GM12874 (cell line): ENCODE measurements at regions not wholly inside any gene's neighbourhood (a gene's known extent, or its start where the extent isn't known, plus 50 kb on each side); places are given as distances from the start of the nearest gene placed in this dataset.

Experiments used
- TF ChIP-seq, protein P1 (sequence below): IDR thresholded peaks from 2 replicates; pipeline ENCODE4 v1.5.1; 2011; ENCODE audit warnings: low read depth, mild to moderate bottlenecking, control low read depth, low read length, moderate library complexity; ENCODE audit not compliant: insufficient read depth

DNA sequence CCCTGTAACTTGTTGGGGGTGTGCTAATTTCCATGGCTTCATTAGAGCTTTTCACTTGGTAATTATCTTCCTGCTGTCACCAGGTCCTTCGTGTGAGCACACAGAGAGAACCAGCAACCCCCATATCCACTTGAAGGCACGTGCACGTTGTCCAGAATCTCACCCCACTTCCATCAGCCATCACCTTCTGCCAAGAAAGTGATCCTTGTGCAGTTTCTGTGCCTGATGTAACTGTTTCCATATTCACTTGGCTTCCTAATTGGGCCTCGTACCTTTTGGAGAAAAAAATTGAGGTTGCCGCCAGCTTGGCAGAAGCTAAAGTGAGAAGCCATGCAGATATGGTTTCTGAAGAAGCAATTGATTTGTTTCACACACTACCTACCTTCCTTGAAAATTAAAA lies 153.7 kb upstream of the TSHZ2 start:
- TF ChIP-seq, protein P1, sequence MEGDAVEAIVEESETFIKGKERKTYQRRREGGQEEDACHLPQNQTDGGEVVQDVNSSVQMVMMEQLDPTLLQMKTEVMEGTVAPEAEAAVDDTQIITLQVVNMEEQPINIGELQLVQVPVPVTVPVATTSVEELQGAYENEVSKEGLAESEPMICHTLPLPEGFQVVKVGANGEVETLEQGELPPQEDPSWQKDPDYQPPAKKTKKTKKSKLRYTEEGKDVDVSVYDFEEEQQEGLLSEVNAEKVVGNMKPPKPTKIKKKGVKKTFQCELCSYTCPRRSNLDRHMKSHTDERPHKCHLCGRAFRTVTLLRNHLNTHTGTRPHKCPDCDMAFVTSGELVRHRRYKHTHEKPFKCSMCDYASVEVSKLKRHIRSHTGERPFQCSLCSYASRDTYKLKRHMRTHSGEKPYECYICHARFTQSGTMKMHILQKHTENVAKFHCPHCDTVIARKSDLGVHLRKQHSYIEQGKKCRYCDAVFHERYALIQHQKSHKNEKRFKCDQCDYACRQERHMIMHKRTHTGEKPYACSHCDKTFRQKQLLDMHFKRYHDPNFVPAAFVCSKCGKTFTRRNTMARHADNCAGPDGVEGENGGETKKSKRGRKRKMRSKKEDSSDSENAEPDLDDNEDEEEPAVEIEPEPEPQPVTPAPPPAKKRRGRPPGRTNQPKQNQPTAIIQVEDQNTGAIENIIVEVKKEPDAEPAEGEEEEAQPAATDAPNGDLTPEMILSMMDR = no peak

DNA sequence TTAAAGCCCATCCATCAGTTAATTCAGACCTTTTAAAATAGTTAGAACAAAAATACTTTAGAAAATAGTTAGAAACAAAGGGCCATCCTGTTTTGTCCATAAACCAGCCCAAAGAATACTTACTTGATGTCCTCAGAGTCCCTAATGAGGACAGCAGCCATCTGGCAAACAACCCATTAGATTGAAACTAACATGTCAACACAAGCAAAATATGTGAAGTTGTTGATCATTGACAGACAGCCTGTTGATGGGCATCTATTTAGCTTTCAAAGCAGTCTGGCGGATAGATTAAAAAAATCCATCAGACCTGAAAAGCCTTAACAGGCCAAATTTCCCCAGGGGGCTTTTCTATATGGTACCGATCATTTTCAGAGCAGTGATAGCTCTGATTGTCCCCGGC lies 154.2 kb upstream of the TSHZ2 start:
- TF ChIP-seq, protein P1 = no peak

DNA sequence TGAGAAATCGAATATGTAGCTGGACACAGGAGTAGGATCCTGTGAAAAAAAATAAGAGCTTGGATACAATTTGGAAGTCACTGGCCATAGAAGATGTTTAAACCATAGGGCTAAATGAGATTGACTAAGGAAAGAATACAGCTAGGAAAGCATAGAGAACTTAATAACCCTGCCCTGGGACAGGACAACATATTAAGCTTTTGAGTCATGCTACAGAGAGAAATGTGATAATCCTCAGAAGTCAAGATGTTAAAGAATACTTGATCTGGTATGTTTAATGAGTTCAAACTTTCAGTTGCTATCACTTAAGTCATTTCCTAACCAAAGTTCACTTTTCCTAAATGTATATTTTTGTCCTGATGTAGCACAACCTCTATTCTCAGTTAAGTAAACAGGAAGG lies 154.6 kb upstream of the TSHZ2 start:
- TF ChIP-seq, protein P1 = no peak

DNA sequence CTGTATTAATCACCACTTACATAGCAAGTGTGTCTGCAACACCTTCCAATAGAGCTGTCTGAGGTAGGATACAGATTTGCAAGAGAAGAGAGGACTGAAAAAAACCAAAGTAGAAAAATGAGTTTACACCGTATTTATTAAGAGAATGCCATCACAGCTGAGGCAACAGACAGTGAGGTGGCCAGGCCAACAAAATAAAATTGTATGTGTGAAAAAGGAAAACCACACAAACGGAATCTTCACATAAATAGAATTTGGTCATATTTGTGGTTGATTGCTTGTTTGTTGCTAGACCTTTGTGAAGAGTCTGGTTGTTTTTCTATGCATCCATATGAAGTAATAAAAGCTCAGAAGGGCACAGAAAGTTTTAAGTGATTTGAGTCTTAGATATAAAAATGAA lies 157.8 kb upstream of the TSHZ2 start:
- TF ChIP-seq, protein P1 = no peak

DNA sequence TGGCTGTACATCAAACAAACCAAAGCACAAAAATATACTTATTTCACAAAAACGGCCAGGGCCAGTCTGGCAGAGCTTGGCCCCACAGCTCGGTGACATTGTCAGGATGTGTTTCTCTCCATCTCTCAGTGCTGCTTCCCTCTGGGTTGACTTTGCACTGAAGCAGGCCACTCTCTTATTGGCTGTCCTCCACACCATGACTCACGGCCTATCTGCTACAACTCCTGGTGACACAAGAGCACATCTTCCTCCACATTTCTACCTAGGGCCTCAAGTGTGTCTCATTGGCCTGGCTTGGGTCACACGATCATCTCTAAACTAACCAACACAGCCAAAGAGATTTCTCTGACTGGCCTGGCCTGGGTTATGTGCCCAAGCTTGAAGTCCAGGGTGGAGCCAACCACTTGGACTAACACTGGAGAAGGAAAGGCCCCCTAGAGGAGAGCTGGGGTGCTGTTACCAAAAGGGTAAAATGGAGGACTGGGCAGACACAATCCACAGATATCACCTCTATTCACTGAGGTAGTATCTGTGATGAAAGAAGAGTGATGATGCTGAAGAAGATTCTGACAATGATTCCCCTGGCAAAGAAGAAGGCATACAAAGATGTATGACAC lies 159.8 kb upstream of the TSHZ2 start:
- TF ChIP-seq, protein P1 = no peak

DNA sequence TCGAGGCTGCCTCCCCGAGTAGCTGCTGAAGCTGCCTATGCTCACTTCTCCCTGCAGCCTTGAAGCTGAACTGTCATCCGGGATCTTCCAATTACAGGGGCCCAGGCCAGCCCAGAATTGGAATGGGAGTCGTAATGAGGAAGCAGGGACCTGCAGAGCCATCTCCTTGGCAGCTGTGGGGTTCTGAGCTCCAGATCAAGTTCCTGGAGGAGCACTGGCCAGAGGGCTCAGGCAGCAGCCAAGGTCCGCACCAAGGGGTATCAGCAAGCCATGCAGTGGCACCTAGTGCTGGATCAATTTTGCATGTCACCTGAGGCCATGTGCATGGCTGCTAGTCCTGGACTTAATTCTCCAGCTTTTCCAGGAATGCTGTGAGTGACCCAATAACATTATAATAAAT lies 163.2 kb upstream of the TSHZ2 start:
- TF ChIP-seq, protein P1 = no peak

DNA sequence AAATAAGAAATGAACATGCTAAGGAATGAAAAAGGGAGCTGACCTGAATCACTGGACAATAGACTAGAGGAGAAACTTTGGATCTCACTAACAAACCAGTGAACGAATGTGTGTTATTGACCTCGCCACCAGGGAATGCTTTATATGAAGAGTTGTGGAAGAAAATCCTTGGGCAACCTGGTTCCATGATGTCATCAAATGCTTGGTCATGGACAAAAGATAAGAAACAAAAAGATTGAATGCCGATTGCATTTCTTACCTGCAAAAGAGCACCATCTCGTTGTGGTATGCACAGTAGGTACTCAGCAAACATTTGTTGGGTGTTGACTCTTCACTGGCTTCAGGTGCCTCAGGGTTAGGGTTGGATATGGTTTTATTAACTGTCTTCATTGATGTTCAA lies 165.2 kb upstream of the TSHZ2 start:
- TF ChIP-seq, protein P1 = no peak
